Central memory CD8-positive, alpha-beta T cell (primary cell): ENCODE measurements at regions not wholly inside any gene's neighbourhood (a gene's known extent, or its start where the extent isn't known, plus 50 kb on each side); places are given as distances from the start of the nearest gene placed in this dataset.

Source experiments
- ATAC-seq: fragments of 150-1000 bp; cut with Tn5 transposase; replicated peaks from 2 replicates; pipeline ENCODE4 v1.10.0; 2022; ENCODE audit warnings: mild to moderate bottlenecking, moderate FRiP score, moderate number of reproducible peaks; ENCODE audit not compliant: poor library complexity, severe bottlenecking; ENCODE audit errors: extremely low read depth
- DNase-seq, 2 donors: peaks; one replicate each; pipeline ENCODE4 v3.0.0; 2021; ENCODE audit warnings: low spot score in 2 of 2
- H3K27ac Mint-ChIP-seq: one replicate; pipeline ENCODE4 v1.8.0; 2022; ENCODE audit warnings: low read depth, mild to moderate bottlenecking, moderate library complexity, mixed read lengths
- H3K27me3 Mint-ChIP-seq: one replicate; pipeline ENCODE4 v1.8.0; 2022; ENCODE audit warnings: mixed read lengths
- H3K36me3 Mint-ChIP-seq: one replicate; pipeline ENCODE4 v1.8.0; 2022; ENCODE audit warnings: mild to moderate bottlenecking, moderate library complexity, mixed read lengths; ENCODE audit not compliant: insufficient read depth
- H3K4me1 Mint-ChIP-seq: one replicate; pipeline ENCODE4 v1.8.0; 2022; ENCODE audit warnings: mixed read lengths
- H3K4me3 Mint-ChIP-seq: one replicate; pipeline ENCODE4 v1.8.0; 2022; ENCODE audit warnings: mild to moderate bottlenecking, moderate library complexity, mixed read lengths
- H3K9me3 Mint-ChIP-seq: one replicate; pipeline ENCODE4 v1.8.0; 2022; ENCODE audit warnings: mixed read lengths

DNA sequence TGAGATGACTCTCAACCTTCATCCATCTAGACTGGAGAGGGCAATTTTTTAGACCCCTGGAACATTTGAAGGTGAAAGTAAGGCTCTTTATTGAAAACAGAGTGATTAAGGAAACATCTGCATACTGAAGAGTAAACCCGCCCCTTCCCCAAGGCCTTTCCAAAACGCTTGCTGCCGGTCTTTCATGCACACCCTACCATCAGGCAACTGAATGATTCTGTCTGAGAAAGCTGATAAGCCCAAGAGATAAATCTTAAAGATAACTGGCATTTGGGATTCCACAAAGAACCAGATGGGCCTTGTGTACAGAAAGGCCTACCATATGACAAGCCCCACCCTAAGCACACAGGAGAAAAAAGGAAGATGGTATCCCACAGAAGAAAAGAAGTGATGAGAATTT is 54.4 kb upstream of the PIK3R1 start:
- Mint-ChIP-seq H3K4me1 (no peaks in the 10 kb centered on the region), H3K27me3 (no peaks in the 10 kb centered on the region), H3K4me3 (no peak overlapping the region), H3K9me3 (no peaks in the 10 kb centered on the region), H3K27ac (no peak overlapping the region), H3K36me3 (no peaks in the 10 kb centered on the region)
- no peak for ATAC-seq
- no peak for DNase-seq

DNA sequence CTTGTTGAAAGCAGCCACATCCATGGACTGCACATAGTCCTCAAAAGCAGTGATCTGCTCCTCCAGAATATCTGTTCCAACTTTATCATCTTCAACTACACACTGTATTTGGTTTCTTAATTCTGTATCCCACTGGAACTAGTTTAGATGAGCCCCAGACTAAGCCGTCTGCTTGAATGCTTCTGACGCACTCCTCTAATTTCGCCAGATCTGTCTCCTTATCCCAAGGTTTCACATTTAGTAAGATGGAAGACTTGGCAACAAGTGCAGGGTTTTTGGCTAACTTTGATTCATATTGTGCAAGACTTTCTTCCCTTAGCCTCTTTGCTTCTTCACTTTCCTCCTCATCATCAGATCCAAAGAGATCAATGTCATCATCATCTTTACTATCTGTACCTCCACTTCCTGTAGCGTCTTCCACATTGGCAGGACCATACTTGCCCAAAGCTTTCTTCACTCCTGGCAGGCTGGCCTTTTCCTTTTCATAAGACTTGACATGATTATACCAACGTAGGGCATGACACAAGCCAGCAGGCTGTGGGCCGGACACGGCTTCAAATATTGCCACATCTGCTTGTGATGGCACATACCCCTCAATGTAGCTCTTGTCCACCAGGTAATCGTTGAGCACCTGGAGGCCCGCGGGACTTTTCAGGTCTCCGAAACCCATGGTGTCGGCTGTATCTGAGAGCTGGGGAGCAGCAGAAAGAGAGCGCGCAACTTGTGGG is 56.2 kb upstream of the PIK3R1 start:
- DNase-seq = no peak
- no peaks in the 10 kb centered on the region for H3K36me3 Mint-ChIP-seq
- ATAC-seq = no peak

DNA sequence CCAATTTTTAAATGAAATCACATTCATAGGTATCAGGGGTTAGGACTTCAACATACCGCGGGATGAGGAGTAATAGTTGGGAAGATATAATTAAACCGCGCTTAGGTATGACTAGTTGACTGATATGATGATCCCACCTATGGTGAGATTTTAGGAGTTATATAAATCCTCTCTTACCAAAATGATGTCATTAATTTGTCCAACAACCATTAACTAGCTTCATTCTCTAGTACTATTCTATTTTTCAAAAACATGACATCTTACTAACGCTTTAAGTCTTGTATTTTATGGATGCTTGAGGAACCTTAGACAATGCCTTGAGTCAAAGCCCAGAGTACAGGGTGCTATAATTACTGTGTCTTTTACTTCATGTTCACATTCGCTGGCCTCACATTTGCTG is 59.6 kb upstream of the PIK3R1 start:
- Mint-ChIP-seq H3K27ac (no peak overlapping the region), H3K4me3 (no peak overlapping the region), H3K36me3 (no peaks in the 10 kb centered on the region), H3K9me3 (no peaks in the 10 kb centered on the region), H3K27me3 (no peaks in the 10 kb centered on the region), H3K4me1 (no peaks in the 10 kb centered on the region)
- DNase-seq (no peak), ATAC-seq (no peak)

More for the DNA sequence above, 56.2 kb upstream of the PIK3R1 start:
- no peaks in the 10 kb centered on the region for H3K9me3 Mint-ChIP-seq
- H3K4me1 Mint-ChIP-seq = no peaks in the 10 kb centered on the region
- no peak overlapping the region for H3K4me3 Mint-ChIP-seq
- H3K27ac Mint-ChIP-seq = no peak overlapping the region
- H3K27me3 Mint-ChIP-seq = no peaks in the 10 kb centered on the region

DNA sequence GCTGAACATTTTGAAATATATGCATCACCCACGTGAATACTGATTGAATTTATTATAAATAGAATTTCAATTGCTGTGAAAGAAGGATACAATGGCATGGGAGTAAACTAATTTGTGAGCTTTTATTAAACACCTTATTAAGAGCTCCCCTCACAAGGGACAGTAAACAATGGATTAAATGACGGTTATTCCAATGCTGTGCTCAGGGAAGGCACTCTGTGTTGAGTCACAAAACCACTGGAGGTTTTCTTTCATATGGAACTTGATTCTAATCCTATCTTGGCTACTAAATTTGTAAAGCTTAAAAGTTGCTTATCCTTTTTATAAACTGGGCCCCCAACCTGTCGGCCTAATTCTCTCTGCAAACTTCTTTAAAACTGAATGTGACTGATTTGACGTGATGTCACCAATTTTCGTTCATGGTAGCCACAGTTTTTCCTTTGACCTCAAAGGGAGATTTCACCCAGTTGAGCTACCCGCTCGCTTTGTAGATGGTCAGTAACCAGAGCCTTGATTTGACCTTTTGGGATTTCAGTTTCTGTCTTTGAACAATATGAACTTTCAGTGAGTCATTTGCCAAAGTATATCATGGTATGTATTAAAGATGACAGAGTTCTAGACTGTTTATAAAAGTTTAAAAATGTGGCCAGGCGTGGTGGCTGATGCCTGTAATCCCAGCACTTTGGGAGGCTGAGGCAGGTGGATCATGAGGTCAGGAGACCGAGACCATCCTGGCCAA is 61.3 kb upstream of the PIK3R1 start:
- Mint-ChIP-seq H3K27me3 (no peaks in the 10 kb centered on the region), H3K27ac (no peak overlapping the region), H3K36me3 (no peaks in the 10 kb centered on the region), H3K4me3 (no peak overlapping the region), H3K9me3 (no peaks in the 10 kb centered on the region), H3K4me1 (no peaks in the 10 kb centered on the region)
- DNase-seq = no peak
- no peak for ATAC-seq

DNA sequence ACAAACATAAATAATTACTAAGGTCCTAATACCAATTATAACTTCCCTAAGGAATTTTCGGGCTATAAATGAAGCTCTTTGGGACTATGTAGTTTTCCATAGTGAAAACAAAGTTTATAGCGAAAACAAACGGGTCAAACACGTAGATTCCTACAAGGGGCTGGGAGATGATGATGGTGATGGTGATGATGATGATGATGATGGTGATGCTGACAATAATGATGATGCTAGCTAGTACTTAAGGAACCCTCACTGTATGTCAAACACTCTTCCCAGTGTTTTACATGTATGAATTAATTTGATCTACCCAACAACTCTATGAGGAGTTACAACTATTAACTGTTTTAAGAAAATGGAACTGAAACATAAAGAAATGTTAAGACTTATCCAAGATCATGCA is 63.7 kb upstream of the PIK3R1 start:
- Mint-ChIP-seq H3K27me3 (no peaks in the 10 kb centered on the region), H3K9me3 (no peaks in the 10 kb centered on the region), H3K4me3 (no peak overlapping the region), H3K4me1 (peaks cover 14% of the 10 kb centered on the region), H3K36me3 (no peaks in the 10 kb centered on the region), H3K27ac (no peak overlapping the region)
- ATAC-seq = no peak
- DNase-seq = no peak

DNA sequence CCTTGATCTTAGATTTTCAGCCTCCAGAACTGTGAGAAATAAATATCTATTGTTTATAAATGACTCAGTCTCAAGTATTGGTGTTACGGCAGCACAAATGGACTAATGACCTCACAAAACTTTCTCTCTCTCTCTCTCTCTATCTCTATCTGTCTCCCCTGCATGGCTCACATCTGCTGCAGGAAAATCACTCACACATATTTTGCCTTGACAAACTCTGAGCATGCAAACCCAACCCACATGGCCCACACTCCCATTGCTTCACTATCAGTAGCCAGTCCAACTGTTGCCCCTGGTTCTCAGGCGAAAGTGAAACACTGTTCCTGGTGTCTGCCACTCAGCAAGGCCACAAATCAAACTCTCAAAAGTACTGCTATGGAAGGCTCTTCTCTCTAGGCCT is 66.4 kb upstream of the PIK3R1 start:
- Mint-ChIP-seq H3K36me3 (no peaks in the 10 kb centered on the region), H3K27me3 (no peaks in the 10 kb centered on the region), H3K4me1 (peaks cover 14% of the 10 kb centered on the region), H3K9me3 (no peaks in the 10 kb centered on the region), H3K4me3 (no peak overlapping the region), H3K27ac (no peak overlapping the region)
- ATAC-seq = no peak
- DNase-seq = no peak

DNA sequence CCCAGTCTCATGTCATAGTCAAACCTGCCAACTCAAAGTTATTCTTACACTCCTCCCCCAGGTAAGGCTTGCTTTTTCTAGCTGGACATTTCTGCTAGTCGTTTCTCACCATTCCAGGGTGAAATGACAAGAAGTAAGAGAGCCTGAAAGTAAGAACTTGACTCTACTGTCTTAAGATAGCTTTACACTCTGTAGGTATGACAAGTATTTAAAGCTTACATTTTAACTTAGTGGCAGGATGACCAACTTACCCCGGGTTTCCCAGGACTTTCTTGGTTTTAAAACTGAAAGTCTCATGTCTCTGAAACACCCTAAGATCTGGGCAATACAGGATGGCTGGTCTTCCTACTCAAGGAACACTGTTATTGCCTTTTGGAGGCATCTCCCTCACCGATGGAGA is 67.5 kb upstream of the PIK3R1 start:
- peaks cover 14% of the 10 kb centered on the region for H3K4me1 Mint-ChIP-seq
- no peaks in the 10 kb centered on the region for H3K36me3 Mint-ChIP-seq
- no peak for ATAC-seq

DNA sequence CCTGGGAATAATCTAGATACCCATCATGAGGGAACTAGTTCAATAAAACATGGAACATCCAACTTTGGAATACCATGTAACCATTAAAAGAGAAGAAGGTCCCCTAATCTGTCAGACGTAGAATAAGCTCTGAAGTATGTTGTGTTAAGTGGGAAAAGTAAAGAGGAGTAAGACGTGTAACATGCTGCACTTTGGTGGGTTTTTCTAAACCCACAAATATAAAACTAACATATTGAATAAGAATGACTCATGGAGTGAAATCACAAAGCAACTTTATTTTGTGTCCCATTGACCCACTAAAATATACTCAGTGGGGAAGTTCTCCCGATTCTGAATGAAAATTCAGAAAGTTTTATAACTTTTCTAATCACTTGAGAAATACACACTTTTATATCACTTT is 67.9 kb upstream of the PIK3R1 start:
- H3K27me3 Mint-ChIP-seq = no peaks in the 10 kb centered on the region
- H3K27ac Mint-ChIP-seq = peak overlapping the region; percentile 23
- no peaks in the 10 kb centered on the region for H3K36me3 Mint-ChIP-seq
- DNase-seq (no peak), ATAC-seq (no peak)
- peaks cover 14% of the 10 kb centered on the region for H3K4me1 Mint-ChIP-seq
- no peak overlapping the region for H3K4me3 Mint-ChIP-seq
- H3K9me3 Mint-ChIP-seq = no peaks in the 10 kb centered on the region

More for the DNA sequence above, 67.5 kb upstream of the PIK3R1 start:
- Mint-ChIP-seq H3K27ac (no peak overlapping the region), H3K9me3 (no peaks in the 10 kb centered on the region), H3K4me3 (no peak overlapping the region), H3K27me3 (no peaks in the 10 kb centered on the region)
- DNase-seq = no peak

DNA sequence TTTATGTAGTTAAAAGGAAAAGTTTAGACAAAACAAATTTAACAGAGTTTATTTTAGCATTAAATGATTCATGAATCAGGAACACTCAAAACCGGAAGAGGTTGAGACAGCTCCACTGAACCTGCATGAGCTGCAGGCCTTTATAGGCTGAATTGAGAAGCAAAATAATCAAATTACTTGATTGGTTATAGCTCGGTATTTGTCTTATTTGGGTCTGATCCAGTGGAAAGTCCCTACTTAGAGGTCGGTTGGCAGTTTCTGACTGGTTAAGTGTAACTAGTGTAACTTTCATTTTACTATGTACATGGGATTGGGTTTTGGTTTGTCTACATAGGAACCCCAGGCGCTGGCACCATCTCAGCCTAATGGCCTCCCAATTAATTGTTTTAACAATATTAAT is 74.1 kb upstream of the PIK3R1 start:
- peak overlapping the region; percentile 49 for H3K27ac Mint-ChIP-seq
- peak in 1 of 2 donors; percentile 14 for DNase-seq
- no peaks in the 10 kb centered on the region for H3K27me3 Mint-ChIP-seq

DNA sequence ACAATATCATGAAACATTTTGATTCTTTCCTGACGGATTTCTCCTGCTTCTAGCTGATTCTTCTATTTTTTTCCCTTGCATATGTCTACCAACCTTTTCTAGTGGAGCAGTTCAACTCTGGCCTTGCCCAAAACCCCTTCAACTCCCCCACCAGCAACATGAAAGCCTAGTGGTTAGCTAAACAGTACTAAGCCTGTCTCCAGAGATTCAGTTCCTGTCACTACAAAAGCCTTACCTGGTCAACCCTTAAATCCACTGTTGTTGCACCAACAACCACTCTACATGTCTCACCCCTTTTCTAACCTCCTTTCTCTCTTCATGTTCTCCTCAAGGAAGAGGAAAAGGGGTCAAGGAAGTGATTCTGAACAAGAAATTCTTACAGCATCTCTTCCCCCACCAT is 74.8 kb upstream of the PIK3R1 start:
- no peak overlapping the region for H3K4me3 Mint-ChIP-seq
- H3K36me3 Mint-ChIP-seq = no peaks in the 10 kb centered on the region
- ATAC-seq (no peak), DNase-seq (no peak)
- no peaks in the 10 kb centered on the region for H3K27me3 Mint-ChIP-seq
- H3K4me1 Mint-ChIP-seq = peaks cover 12% of the 10 kb centered on the region
- H3K9me3 Mint-ChIP-seq = no peaks in the 10 kb centered on the region
- peak overlapping the region; percentile 49 for H3K27ac Mint-ChIP-seq

More for the DNA sequence above, 74.1 kb upstream of the PIK3R1 start:
- Mint-ChIP-seq H3K36me3 (no peaks in the 10 kb centered on the region), H3K9me3 (no peaks in the 10 kb centered on the region), H3K4me3 (no peak overlapping the region), H3K4me1 (peaks cover 12% of the 10 kb centered on the region)
- peak; percentile 95 for ATAC-seq

DNA sequence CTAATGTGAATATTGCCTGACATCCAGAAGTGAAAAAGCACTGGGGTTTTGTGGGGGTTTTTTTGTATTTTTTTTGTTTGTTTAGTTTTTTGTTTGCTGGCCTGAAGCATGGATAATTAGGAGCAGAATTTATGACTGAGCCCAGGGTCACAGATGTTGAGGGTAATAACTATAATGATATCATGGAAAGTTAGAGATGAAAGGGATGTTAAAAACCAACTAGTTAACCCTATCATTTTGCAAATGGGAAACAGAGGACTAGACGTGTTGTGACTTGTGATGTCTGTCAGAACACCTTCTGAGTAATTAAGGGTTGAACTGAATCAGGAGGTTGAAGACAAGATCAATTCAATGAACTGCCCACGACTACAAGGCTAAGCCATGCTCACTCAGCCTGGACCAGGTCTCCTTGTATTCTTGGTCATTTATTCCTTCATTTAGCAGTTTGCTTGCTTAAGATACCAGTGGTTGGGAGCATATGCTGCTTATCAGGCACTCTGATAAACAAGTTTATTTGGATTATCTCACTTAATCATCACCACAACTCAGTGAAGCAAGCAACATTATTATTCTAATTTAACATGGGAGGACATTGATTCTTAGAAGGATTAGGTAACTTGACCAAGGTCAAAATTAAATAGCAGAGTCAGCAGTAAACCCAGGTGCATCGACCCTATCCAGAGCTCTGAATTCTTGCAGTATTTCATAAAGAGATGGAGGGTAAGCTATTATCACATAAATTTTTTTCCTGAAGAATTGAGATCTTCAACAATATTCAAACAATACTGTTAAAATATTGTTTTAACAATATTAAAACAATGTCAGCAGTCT is 75.7 kb upstream of the PIK3R1 start:
- H3K9me3 Mint-ChIP-seq = no peaks in the 10 kb centered on the region
- no peaks in the 10 kb centered on the region for H3K36me3 Mint-ChIP-seq
- no peak overlapping the region for H3K4me3 Mint-ChIP-seq
- H3K27ac Mint-ChIP-seq = no peak overlapping the region
- DNase-seq (no peak), ATAC-seq (no peak)
- peaks cover 4% of the 10 kb centered on the region for H3K27me3 Mint-ChIP-seq
- H3K4me1 Mint-ChIP-seq = peaks cover 12% of the 10 kb centered on the region

DNA sequence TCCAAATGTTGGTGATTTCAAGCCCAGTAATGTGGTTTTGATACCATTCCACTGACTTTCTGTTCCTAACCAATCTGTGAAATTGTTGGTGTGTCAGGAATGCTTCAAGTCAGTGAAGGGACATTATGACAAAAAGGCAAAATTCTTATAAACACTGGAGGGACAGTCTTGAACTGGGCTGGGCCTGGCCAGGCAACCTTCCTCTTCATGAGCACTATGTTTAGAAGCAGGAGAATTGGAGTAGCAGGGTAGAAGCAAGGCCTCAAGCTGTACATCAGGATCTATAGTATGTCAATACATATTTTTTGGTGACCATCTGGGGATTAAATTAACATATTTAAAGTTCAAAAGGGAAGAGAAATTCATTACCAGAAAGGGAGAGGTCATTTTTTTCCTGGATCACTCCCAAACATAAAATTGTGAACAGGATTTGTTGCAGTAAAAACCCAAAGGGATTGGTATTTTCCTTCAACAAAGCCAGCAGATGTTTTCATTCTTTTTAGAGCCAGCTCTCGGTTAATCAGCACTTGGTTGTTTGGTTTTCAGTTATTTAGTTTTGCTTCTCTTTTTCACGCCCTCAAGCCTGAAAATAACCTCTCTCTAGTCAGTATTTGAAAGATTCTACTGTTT is 77.9 kb upstream of the PIK3R1 start:
- Mint-ChIP-seq H3K4me1 (peaks cover 12% of the 10 kb centered on the region), H3K9me3 (no peaks in the 10 kb centered on the region), H3K27ac (no peak overlapping the region), H3K27me3 (peaks cover 6% of the 10 kb centered on the region), H3K36me3 (no peaks in the 10 kb centered on the region), H3K4me3 (no peak overlapping the region)
- ATAC-seq (no peak), DNase-seq (no peak)
